Stomach (tissue), 4 donors: ENCODE measurements at regions not wholly inside any gene's neighbourhood (a gene's known extent, or its start where the extent isn't known, plus 50 kb on each side); places are given as distances from the start of the nearest gene placed in this dataset.

Experiments
- CTCF ChIP-seq, 7 experiments: fragments of 450-650 bp in 4 of 7; fragments of 200-600 bp in 3 of 7; sonication (generic) in 3 of 7; IDR thresholded peaks; one replicate each; pipeline ENCODE4 v1.5.1; 2016 to 2019; ENCODE audit warnings: antibody characterized with exemption in 7 of 7, control low read depth in 2 of 7, mild to moderate bottlenecking in 1 of 7
- POLR2A ChIP-seq, 4 donors: fragments of 450-650 bp; IDR thresholded peaks; one replicate each; pipeline ENCODE4 v1.6.1; 2016; ENCODE audit warnings: antibody characterized with exemption in 4 of 4, control low read depth in 2 of 4, mild to moderate bottlenecking in 1 of 4, moderate library complexity in 1 of 4
- POLR2AphosphoS5 ChIP-seq, 3 donors: sonication (generic); formaldehyde crosslinking; IDR thresholded peaks; one replicate each; pipeline ENCODE4 v1.6.1; 2016; ENCODE audit warnings: antibody characterized with exemption in 3 of 3

- no peak for TF ChIP-seq CTCF (IDR thresholded peaks at IDR 0.05)
- TF ChIP-seq POLR2AphosphoS5 (IDR thresholded peaks at IDR 0.05) = no peak
- no peak for TF ChIP-seq POLR2A (IDR thresholded peaks at IDR 0.05)
These were observed 377.6 kb downstream of the KIF16B start for GRCh38 chr20:16195671-16196070.
